Ecto neural progenitor cell (in vitro differentiated cells): ENCODE measurements at regions not wholly inside any gene's neighbourhood (a gene's known extent, or its start where the extent isn't known, plus 50 kb on each side); places are given as distances from the start of the nearest gene placed in this dataset.

ENCODE experiments used
- DNase-seq: peaks from one replicate; pipeline ENCODE4 v3.0.0-alpha.2; 2018; ENCODE audit warnings: low spot score

- DNase-seq = peak; percentile 24
Observed at GRCh38 chr2:126748188-126748760, 92.3 kb downstream of the GYPC start.

GRCh38 chr2:126748929-126749518, 93.1 kb downstream of the GYPC start:
- peak; percentile 29 for DNase-seq

GRCh38 chr2:126749537-126749936, 93.6 kb downstream of the GYPC start:
- DNase-seq = peak; percentile 17

GRCh38 chr2:126750506-126750905, 94.5 kb downstream of the GYPC start:
- DNase-seq = no peak

- peak; percentile 19 for DNase-seq
Observed at GRCh38 chr2:126751477-126751876, 95.5 kb downstream of the GYPC start.

- peak; percentile 29 for DNase-seq
Observed at GRCh38 chr2:126752876-126753275, 96.9 kb downstream of the GYPC start.

- DNase-seq = peak; percentile 14
Observed at GRCh38 chr2:126753501-126754212, 97.7 kb downstream of the GYPC start.

GRCh38 chr2:126754240-126755004, 98.5 kb downstream of the GYPC start:
- no peak for DNase-seq

GRCh38 chr2:126756125-126756524, 100.2 kb downstream of the GYPC start:
- no peak for DNase-seq

GRCh38 chr2:126761256-126761980, 105.5 kb downstream of the GYPC start:
- peak; percentile 14 for DNase-seq

- DNase-seq = peak; percentile 8
Observed at GRCh38 chr2:126761981-126762878, 106.3 kb downstream of the GYPC start.

- no peak for DNase-seq
Observed at GRCh38 chr2:126764686-126765265, 108.8 kb downstream of the GYPC start.

GRCh38 chr2:126765395-126765794, 109.4 kb downstream of the GYPC start:
- peak; percentile 5 for DNase-seq

- peak; percentile 14 for DNase-seq
Observed at GRCh38 chr2:126766295-126766968, 110.5 kb downstream of the GYPC start.

- peak; percentile 32 for DNase-seq
Observed at GRCh38 chr2:126766969-126767296, 111.0 kb downstream of the GYPC start.

GRCh38 chr2:126769118-126769517, 113.2 kb downstream of the GYPC start:
- no peak for DNase-seq

GRCh38 chr2:126770466-126770865, 114.5 kb downstream of the GYPC start:
- no peak for DNase-seq

- DNase-seq = no peak
Observed at GRCh38 chr2:126771094-126771493, 115.1 kb downstream of the GYPC start.

GRCh38 chr2:126771501-126772195, 115.7 kb downstream of the GYPC start:
- DNase-seq = no peak

- DNase-seq = no peak
Observed at GRCh38 chr2:126774290-126774689, 118.3 kb downstream of the GYPC start.
